ENCODE measurements at regions not wholly inside any gene's neighbourhood (a gene's known extent, or its start where the extent isn't known, plus 50 kb on each side); places are given as distances from the start of the nearest gene placed in this dataset.
"Not testable (repeated sequence)": the region's sequence is repeated elsewhere in the genome, so short reads cannot be mapped to it uniquely, and the experiment has no call there.

DNA sequence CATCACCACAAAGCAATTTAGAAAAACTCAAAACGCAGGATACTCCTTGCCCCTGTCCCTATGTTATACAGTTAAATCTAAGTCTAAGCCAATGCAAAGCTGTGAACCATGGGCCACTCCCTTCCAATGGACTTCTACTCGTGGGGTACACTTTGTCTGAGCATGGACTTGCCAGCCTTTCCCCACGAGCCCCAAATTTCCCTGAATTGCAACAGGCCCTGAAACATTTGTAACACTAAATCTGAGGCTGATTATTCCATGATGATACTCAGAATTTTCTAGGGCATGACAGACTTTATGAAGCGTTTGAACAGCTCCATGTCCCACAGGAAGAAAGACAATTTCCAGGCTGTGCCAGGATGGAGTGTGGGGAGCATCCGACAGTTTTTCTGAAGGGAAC lies 189.6 kb downstream of the TXNL1 start:
- H3K36me3 ChIP-seq (ENCODE audit: insufficient read depth, low read length) = no peaks in the 10 kb centered on the region; the same call in 1 of the 2 replicates
- H3K9me3 ChIP-seq (ENCODE audit: control insufficient read depth, insufficient read depth, low read length) = no peaks in the 10 kb centered on the region
- peaks cover 8% of the 10 kb centered on the region; the same call in 1 of the 2 replicates for H3K4me1 ChIP-seq (ENCODE audit: insufficient read depth, low read length)
- H3K9ac ChIP-seq (ENCODE audit: low read depth, low read length) = no peak overlapping the region

DNA sequence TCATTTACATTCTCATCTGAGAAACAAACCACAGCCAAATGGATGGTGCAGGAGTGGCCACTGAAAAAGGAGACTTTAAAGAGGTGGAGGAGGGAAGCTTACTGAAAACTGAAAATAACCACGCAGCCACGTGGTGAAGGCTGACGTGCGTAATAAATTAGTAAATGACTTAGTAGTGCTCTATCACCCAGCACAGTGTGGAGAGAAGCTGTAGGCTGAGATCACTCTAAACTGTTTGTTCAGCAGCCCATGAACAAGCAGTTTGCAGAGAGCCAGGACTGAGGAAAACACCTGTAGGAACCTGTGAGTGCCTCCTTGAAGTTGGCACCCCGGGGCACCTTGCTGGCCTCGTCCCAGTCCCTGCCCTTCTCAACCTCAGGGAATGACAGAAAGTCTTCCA lies 193.0 kb downstream of the TXNL1 start:
- Histone ChIP-seq H3K36me3 (ENCODE audit: insufficient read depth, low read length) (no peaks in the 10 kb centered on the region), H3K9me3 (ENCODE audit: control insufficient read depth, insufficient read depth, low read length) (no peaks in the 10 kb centered on the region), H3K9ac (ENCODE audit: low read depth, low read length) (no peak overlapping the region), H3K4me1 (ENCODE audit: insufficient read depth, low read length) (no peaks in the 10 kb centered on the region)

DNA sequence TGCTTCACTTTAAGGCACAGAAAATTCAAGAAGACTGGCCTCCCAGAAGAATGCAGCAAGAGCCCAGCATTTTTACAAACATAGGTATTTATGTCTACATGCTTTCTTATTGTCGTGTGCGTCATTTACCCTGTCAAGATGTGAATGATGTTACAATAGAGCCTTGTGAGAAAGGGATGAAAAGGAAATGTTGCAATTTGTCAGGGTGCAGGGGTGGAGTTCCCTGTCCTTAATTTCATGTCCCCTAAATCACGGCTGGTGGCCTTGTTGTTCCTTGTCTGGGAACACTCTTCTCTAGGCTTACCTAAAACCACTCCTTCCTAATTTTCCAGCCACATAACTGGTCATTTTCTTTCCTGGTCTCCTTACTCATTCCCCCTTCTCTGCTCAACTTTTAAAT lies 194.2 kb downstream of the TXNL1 start:
- Histone ChIP-seq H3K36me3 (ENCODE audit: insufficient read depth, low read length) (no peaks in the 10 kb centered on the region), H3K9ac (ENCODE audit: low read depth, low read length) (no peak overlapping the region), H3K4me1 (ENCODE audit: insufficient read depth, low read length) (no peaks in the 10 kb centered on the region), H3K9me3 (ENCODE audit: control insufficient read depth, insufficient read depth, low read length) (no peaks in the 10 kb centered on the region)

DNA sequence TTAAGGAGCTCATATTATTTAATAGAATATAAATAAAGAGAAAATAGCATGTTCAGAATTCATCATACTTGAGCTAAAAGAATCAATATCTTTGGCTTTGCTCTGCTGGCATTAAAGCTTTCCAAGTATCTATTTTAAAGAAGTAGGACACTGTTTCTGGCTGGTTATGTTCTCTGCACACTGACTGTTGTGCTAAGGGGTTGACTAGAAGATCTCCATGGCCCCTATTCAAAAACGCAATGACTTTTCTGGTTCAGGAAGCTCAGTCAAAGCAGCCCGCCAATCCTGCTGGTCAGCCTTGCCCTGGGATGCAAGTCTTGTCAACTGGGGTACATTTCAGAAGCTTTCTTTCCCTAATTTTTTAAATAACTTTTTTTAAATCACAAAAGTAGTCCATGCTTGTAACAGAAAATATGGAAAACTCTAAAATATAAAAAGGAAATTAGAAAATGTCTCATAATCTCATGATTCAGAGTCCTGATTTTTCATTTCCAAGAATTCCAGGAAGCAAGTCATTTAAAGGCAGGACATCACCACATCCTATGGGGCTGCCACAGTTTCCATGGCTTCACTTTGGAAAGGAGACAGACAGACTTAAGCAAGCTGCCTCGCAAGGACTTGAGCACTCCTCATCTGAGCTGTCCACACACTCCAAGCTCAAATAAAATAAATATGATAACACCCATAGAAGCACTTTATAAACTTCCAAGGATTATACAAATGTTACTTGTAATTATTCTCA lies 195.1 kb downstream of the TXNL1 start:
- Histone ChIP-seq H3K4me1 (ENCODE audit: insufficient read depth, low read length) (no peaks in the 10 kb centered on the region), H3K9me3 (ENCODE audit: control insufficient read depth, insufficient read depth, low read length) (no peaks in the 10 kb centered on the region), H3K36me3 (ENCODE audit: insufficient read depth, low read length) (no peaks in the 10 kb centered on the region), H3K9ac (ENCODE audit: low read depth, low read length) (no peak overlapping the region)

DNA sequence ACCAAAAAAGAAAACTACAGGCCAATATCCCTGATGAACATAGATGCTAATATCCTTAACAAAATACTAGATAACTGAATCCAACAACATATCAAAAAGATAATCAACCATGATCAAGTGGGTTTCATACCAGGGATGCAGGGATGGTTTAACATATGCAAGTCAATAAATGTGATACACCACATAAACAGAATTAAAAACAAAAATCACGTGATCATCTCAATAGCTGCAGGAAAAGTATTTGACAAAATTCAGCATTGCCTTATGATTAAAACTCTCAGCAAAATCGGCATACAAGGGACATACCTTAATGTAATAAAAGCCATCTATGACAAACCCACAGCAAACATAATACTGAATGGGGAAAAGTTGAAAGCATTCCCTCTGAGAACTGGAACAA lies 199.9 kb downstream of the TXNL1 start:
- not testable (repeated sequence) for H3K9me3 ChIP-seq (ENCODE audit: control insufficient read depth, insufficient read depth, low read length); H3K36me3 ChIP-seq (ENCODE audit: insufficient read depth, low read length); H3K4me1 ChIP-seq (ENCODE audit: insufficient read depth, low read length); H3K9ac ChIP-seq (ENCODE audit: low read depth, low read length)

DNA sequence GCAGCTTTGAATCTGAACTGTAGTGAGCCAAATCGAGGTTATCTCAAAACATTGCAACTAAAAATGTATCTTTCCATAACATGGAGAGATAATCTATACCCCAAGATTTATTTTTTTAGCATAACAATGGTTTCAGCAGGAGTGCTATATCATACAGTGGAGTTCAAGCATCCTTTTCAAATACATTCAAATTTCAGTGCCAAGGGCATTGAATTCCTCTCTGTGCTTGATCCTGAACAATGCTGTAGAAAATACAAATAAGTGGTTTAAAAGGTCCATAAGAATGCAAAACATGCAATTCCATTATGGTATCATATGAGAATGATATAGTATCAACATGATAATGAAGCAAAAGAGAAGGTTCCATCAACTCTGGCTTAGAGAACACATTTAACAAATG lies 201.7 kb downstream of the TXNL1 start:
- no peak overlapping the region for H3K9ac ChIP-seq (ENCODE audit: low read depth, low read length)
- no peaks in the 10 kb centered on the region for H3K36me3 ChIP-seq (ENCODE audit: insufficient read depth, low read length)
- no peaks in the 10 kb centered on the region for H3K4me1 ChIP-seq (ENCODE audit: insufficient read depth, low read length)
- no peaks in the 10 kb centered on the region for H3K9me3 ChIP-seq (ENCODE audit: control insufficient read depth, insufficient read depth, low read length)

DNA sequence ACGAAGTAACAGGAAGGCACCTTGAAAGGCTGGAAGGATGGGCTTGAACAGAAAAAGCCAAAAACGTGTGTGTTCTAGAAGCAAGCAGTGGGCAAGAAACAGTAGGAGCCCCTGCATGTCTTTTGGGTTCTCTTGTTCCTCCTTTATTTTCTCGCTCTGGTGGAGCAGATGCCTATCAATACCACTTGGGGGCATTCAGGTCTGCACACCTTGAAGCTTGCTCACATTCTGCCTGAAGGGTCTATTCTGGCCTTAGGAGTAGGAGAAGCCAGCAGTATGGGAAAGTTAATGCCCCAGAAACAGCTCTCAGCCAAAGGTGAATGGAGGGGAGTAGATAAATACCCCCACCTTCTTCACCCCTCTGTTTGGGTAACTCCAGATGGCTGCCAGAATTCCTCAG lies 204.5 kb downstream of the TXNL1 start:
- no peaks in the 10 kb centered on the region; the same call in 1 of the 2 replicates for H3K9me3 ChIP-seq (ENCODE audit: control insufficient read depth, insufficient read depth, low read length)
- no peaks in the 10 kb centered on the region for H3K36me3 ChIP-seq (ENCODE audit: insufficient read depth, low read length)
- no peaks in the 10 kb centered on the region for H3K4me1 ChIP-seq (ENCODE audit: insufficient read depth, low read length)
- H3K9ac ChIP-seq (ENCODE audit: low read depth, low read length) = no peak overlapping the region

DNA sequence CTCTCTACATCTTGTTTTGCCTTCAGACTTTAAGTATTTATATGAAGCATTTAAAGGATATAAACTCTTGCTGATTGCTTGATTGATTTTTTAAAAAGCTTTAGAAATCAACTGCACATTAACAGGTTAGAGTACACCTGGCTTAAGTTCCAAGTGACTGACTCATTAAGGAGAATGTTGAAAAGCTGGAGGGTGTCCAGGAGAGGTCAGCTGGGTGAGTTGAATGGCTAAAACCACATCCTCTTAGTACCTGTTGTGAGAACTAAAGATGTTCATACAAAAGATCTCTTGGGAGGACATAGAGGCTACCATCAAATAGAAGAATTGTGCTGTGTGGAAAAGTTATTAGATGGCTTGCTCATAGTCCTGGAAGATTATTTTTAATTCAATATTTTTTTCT lies 206.8 kb downstream of the TXNL1 start:
- Histone ChIP-seq H3K36me3 (ENCODE audit: insufficient read depth, low read length) (no peaks in the 10 kb centered on the region), H3K9ac (ENCODE audit: low read depth, low read length) (no peak overlapping the region), H3K4me1 (ENCODE audit: insufficient read depth, low read length) (no peaks in the 10 kb centered on the region), H3K9me3 (ENCODE audit: control insufficient read depth, insufficient read depth, low read length) (no peaks in the 10 kb centered on the region; the same call in 1 of the 2 replicates)

DNA sequence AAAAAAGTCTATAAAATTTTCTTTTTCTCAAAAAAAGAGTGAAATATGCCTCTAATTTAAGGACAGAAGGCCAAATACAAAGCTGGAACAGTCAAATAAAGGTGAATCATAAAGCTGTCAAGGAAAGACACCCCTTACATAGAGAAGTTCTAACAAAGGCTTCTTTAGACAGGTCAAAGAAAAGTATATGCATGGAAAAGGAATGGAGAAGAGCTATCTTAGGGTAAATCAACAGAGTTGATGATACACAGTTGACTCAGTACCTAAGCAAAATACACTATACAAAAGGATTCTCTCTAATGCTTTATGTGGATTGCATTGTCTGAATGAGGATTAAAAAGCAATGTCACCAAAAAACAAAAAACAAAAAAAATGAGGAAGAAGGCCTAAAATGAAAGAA lies 214.8 kb downstream of the TXNL1 start:
- no peak overlapping the region for H3K9ac ChIP-seq (ENCODE audit: low read depth, low read length)
- H3K36me3 ChIP-seq (ENCODE audit: insufficient read depth, low read length) = no peaks in the 10 kb centered on the region
- H3K4me1 ChIP-seq (ENCODE audit: insufficient read depth, low read length) = peaks cover 11% of the 10 kb centered on the region; the same call in 1 of the 2 replicates
- no peaks in the 10 kb centered on the region; the same call in none of the 2 replicates for H3K9me3 ChIP-seq (ENCODE audit: control insufficient read depth, insufficient read depth, low read length)

DNA sequence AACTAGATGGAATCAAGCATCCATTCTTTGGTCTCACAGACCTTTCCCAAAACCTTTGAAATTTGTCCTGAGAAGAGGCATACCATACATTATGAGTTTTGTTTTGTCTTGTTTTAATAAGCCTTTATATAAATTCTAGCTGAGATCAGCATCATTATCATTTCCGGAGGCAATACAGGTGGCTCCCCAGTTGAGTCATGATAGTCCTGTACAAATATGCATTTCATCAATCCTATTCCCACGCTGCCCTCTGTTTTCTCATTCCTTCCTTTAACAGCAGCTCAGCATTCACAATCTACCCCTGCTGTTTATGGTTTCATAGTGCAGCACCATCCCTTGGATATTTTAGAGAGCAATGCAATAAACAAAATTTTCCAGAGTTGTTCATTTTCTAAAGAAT lies 216.7 kb downstream of the TXNL1 start:
- Histone ChIP-seq H3K36me3 (ENCODE audit: insufficient read depth, low read length) (no peaks in the 10 kb centered on the region), H3K9ac (ENCODE audit: low read depth, low read length) (no peak overlapping the region), H3K4me1 (ENCODE audit: insufficient read depth, low read length) (peaks cover 11% of the 10 kb centered on the region; the same call in 1 of the 2 replicates), H3K9me3 (ENCODE audit: control insufficient read depth, insufficient read depth, low read length) (no peaks in the 10 kb centered on the region; the same call in none of the 2 replicates)

DNA sequence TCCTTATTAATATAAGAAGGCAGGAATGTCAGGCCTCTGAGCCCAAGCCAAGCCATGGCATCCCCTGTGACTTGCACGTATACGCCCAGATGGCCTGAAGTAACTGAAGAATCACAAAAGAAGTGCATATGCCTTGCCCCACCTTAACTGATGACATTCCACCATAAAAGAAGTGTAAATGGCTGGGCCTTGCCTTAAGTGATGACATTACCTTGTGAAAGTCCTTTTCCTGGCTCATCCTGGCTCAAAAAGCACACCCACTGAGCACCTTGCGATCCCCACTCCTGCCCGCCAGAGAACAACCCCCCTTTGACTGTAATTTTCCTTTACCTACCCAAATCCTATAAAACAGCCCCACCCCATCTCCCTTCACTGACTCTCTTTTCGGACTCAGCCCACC lies 217.5 kb downstream of the TXNL1 start:
- not testable (repeated sequence) for H3K9me3 ChIP-seq (ENCODE audit: control insufficient read depth, insufficient read depth, low read length); H3K36me3 ChIP-seq (ENCODE audit: insufficient read depth, low read length)
- H3K4me1 ChIP-seq (ENCODE audit: insufficient read depth, low read length) = peaks cover 11% of the 10 kb centered on the region; the same call in 1 of the 2 replicates
- H3K9ac ChIP-seq (ENCODE audit: low read depth, low read length) = peak overlapping the region; percentile 15; the same call in 1 of the 2 replicates

DNA sequence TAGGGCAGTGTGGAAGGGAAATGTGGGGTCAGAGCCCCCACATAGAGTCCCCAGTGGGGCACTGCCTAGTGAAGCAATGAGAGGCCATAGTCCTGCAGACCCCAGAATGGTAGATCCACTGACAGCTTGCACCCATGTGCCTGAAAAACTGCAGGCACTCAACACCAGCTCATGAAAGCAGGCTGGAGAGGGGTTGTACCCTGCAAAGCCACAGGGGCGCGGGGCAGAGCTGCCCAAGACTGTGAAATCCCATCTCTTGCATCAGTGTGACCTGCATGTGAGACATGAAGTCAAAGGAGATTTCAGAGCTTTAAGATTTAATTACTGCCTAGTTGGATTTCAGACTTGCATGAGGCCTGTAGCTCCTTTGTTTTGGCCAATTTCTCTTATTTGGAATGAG lies 224.0 kb downstream of the TXNL1 start:
- H3K4me1 ChIP-seq (ENCODE audit: insufficient read depth, low read length) = 0 out of 2 replicates have a peak, but pooled peaks cover 4% of the 10 kb centered on the region
- H3K36me3 ChIP-seq (ENCODE audit: insufficient read depth, low read length) = peaks cover 3% of the 10 kb centered on the region
- peaks cover 18% of the 10 kb centered on the region for H3K9me3 ChIP-seq (ENCODE audit: control insufficient read depth, insufficient read depth, low read length)
- no peak overlapping the region for H3K9ac ChIP-seq (ENCODE audit: low read depth, low read length)

DNA sequence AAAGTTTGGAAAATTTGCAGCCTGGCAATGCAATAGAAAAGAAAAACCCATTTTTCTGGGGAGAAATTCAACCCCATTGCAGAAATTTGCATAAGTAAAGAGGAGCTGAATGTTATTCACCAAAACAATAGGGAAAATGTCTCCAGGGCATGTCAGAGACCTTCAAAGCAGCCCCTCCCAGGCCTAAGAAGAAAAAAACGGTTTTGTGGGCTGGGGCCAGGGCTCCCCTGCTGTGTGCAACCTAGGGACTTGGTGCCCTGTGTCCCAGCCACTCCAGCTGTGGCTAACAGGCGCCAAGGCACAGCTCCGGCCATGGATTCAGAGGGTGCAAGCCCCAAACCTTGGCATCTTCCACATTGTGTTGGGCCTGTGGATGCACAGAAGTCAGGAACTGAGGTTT lies 224.5 kb downstream of the TXNL1 start:
- Histone ChIP-seq H3K4me1 (ENCODE audit: insufficient read depth, low read length) (0 out of 2 replicates have a peak, but pooled peaks cover 4% of the 10 kb centered on the region), H3K9ac (ENCODE audit: low read depth, low read length) (no peak overlapping the region), H3K9me3 (ENCODE audit: control insufficient read depth, insufficient read depth, low read length) (peaks cover 18% of the 10 kb centered on the region), H3K36me3 (ENCODE audit: insufficient read depth, low read length) (peaks cover 3% of the 10 kb centered on the region)

DNA sequence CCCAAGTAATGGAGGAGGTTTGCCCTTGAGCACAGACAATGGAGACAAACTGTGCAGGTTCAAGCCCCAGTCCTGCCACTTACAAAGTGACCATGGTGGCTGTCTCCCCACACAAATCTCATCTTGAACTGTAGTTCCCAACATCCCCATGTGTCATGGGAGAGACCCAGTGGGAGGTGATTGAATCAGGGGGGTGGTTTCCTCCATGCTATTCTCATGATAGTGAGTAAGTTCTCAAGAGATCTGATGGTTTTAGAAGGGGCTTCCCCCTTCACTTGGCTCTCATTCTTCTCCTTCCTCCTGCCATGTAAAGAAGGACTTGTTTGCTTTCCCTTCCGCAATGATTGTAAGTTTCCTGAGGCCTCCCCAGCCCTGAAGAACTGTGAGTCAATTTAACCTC lies 225.4 kb downstream of the TXNL1 start:
- Histone ChIP-seq H3K36me3 (ENCODE audit: insufficient read depth, low read length) (peaks cover 3% of the 10 kb centered on the region), H3K9me3 (ENCODE audit: control insufficient read depth, insufficient read depth, low read length) (peaks cover 18% of the 10 kb centered on the region), H3K9ac (ENCODE audit: low read depth, low read length) (no peak overlapping the region), H3K4me1 (ENCODE audit: insufficient read depth, low read length) (0 out of 2 replicates have a peak, but pooled peaks cover 4% of the 10 kb centered on the region)

DNA sequence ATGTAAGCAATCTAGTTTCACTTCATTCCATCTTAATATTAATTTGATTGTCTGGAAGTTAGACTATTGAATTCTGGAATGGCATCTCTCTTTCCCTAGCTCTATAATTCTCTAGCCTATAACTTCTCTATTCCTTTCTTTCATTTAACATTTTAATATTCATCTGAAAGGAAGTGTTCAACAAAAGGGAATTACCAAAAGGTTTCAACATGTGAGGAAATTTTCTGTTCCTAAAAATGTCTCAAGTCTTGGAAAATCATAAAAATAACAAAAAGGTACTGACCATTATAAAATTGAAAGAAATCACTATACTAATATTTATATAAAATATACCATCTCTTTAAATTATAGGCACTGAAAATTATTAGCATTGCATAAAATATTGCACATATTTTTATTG lies 228.7 kb downstream of the TXNL1 start:
- Histone ChIP-seq H3K9me3 (ENCODE audit: control insufficient read depth, insufficient read depth, low read length) (peaks cover 27% of the 10 kb centered on the region), H3K4me1 (ENCODE audit: insufficient read depth, low read length) (peaks cover 9% of the 10 kb centered on the region; the same call in 1 of the 2 replicates), H3K36me3 (ENCODE audit: insufficient read depth, low read length) (peaks cover 3% of the 10 kb centered on the region), H3K9ac (ENCODE audit: low read depth, low read length) (no peak overlapping the region)

Measured in ES-I3 (cell line).